ENCODE measurements at regions not wholly inside any gene's neighbourhood (a gene's known extent, or its start where the extent isn't known, plus 50 kb on each side); places are given as distances from the start of the nearest gene placed in this dataset.

- TF ChIP-seq, protein P1, sequence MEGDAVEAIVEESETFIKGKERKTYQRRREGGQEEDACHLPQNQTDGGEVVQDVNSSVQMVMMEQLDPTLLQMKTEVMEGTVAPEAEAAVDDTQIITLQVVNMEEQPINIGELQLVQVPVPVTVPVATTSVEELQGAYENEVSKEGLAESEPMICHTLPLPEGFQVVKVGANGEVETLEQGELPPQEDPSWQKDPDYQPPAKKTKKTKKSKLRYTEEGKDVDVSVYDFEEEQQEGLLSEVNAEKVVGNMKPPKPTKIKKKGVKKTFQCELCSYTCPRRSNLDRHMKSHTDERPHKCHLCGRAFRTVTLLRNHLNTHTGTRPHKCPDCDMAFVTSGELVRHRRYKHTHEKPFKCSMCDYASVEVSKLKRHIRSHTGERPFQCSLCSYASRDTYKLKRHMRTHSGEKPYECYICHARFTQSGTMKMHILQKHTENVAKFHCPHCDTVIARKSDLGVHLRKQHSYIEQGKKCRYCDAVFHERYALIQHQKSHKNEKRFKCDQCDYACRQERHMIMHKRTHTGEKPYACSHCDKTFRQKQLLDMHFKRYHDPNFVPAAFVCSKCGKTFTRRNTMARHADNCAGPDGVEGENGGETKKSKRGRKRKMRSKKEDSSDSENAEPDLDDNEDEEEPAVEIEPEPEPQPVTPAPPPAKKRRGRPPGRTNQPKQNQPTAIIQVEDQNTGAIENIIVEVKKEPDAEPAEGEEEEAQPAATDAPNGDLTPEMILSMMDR (IDR thresholded peaks at IDR 0.05; ENCODE audit: insufficient read depth, low read length, poor library complexity, severe bottlenecking), result no peak
- Histone ChIP-seq H3K36me3 (ENCODE audit: control insufficient read depth, insufficient read depth, low read length) (no peaks in the 10 kb centered on the region), H3K4me3 (replicated peaks; ENCODE audit: low read depth, low read length) (no peak overlapping the region), H3K27me3 (replicated peaks; ENCODE audit: control insufficient read depth, insufficient read depth, low read length) (no peaks in the 10 kb centered on the region)
- DNase-seq (ENCODE audit: extremely low read depth, insufficient read length), result no peak
These were observed 927.2 kb upstream of the AUTS2 start for GRCh38 chr7:68671046-68671445.

DNA sequence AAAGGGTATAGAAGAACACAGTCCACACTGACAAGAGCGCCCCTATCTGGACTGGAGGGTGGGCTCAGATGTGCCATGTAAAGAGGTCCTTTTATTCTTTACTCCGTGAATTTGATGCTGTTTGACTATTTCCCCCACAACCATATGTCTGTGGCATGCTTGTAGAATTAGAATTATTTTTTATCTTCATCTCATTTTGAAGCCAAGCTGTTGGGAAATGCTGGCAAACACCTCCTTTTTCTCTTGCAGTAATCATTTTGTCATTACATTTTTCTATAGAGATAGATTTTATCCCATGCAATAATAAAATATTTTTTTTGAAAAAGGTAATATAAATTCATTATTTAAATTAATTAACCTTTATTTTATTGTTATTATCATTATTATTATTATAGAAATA is 926.6 kb upstream of the AUTS2 start:
- no peak for DNase-seq (ENCODE audit: extremely low read depth, insufficient read length)
- no peaks in the 10 kb centered on the region for H3K36me3 ChIP-seq (ENCODE audit: control insufficient read depth, insufficient read depth, low read length)
- TF ChIP-seq, protein P1 (IDR thresholded peaks at IDR 0.05; ENCODE audit: insufficient read depth, low read length, poor library complexity, severe bottlenecking), result no peak
- no peaks in the 10 kb centered on the region for H3K27me3 ChIP-seq (replicated peaks; ENCODE audit: control insufficient read depth, insufficient read depth, low read length)
- H3K4me3 ChIP-seq (replicated peaks; ENCODE audit: low read depth, low read length), result no peak overlapping the region

- Histone ChIP-seq H3K36me3 (ENCODE audit: control insufficient read depth, insufficient read depth, low read length) (no peaks in the 10 kb centered on the region), H3K4me3 (replicated peaks; ENCODE audit: low read depth, low read length) (no peak overlapping the region), H3K27me3 (replicated peaks; ENCODE audit: control insufficient read depth, insufficient read depth, low read length) (no peaks in the 10 kb centered on the region)
- DNase-seq (ENCODE audit: extremely low read depth, insufficient read length), result no peak
- TF ChIP-seq, protein P1 (IDR thresholded peaks at IDR 0.05; ENCODE audit: insufficient read depth, low read length, poor library complexity, severe bottlenecking), result no peak
These were observed 923.4 kb upstream of the AUTS2 start for GRCh38 chr7:68674826-68675225.

GRCh38 chr7:68676813-68677535 is 921.3 kb upstream of the AUTS2 start:
- no peak overlapping the region for H3K4me3 ChIP-seq (replicated peaks; ENCODE audit: low read depth, low read length)
- TF ChIP-seq, protein P1 (IDR thresholded peaks at IDR 0.05; ENCODE audit: insufficient read depth, low read length, poor library complexity, severe bottlenecking), result no peak
- no peak for DNase-seq (ENCODE audit: extremely low read depth, insufficient read length)
- H3K36me3 ChIP-seq (ENCODE audit: control insufficient read depth, insufficient read depth, low read length), result no peaks in the 10 kb centered on the region
- H3K27me3 ChIP-seq (replicated peaks; ENCODE audit: control insufficient read depth, insufficient read depth, low read length), result no peaks in the 10 kb centered on the region

GRCh38 chr7:68678196-68678595 is 920.1 kb upstream of the AUTS2 start:
- TF ChIP-seq, protein P1 (IDR thresholded peaks at IDR 0.05; ENCODE audit: insufficient read depth, low read length, poor library complexity, severe bottlenecking), result no peak
- DNase-seq (ENCODE audit: extremely low read depth, insufficient read length), result no peak
- Histone ChIP-seq H3K4me3 (replicated peaks; ENCODE audit: low read depth, low read length) (no peak overlapping the region), H3K27me3 (replicated peaks; ENCODE audit: control insufficient read depth, insufficient read depth, low read length) (no peaks in the 10 kb centered on the region), H3K36me3 (ENCODE audit: control insufficient read depth, insufficient read depth, low read length) (no peaks in the 10 kb centered on the region)

Measured in GM06990 (cell line).